ENCODE measurements at regions not wholly inside any gene's neighbourhood (a gene's known extent, or its start where the extent isn't known, plus 50 kb on each side); places are given as distances from the start of the nearest gene placed in this dataset.

- dilution Hi-C loops (cut with MboI; ENCODE audit: extremely low pct_ligation_motif_present, low sequenced_read_pairs) (no loop called here), intact Hi-C loops (cut with micrococcal nuclease) (no loop called here)
- ChIA-PET POLR2A (no interaction called here), CTCF (no interaction called here)
- no peaks in the 10 kb centered on the region for H3K79me2 ChIP-seq (ENCODE audit: control insufficient read depth, insufficient read depth, low read length)
- no peak overlapping the region for H2AFZ ChIP-seq (ENCODE audit: low read depth, low read length)
- FAIRE-seq (no peak), DNase-seq (ENCODE audit: low read depth, low spot score) (no peak)
- H3K4me1 ChIP-seq (ENCODE audit: control insufficient read depth, extremely low read depth, insufficient read depth, low read length) = peaks cover 12% of the 10 kb centered on the region
- TF ChIP-seq JUN (IDR thresholded peaks at IDR 0.05; ENCODE audit: borderline replicate concordance, insufficient read depth, insufficient read length, low read depth) (no peak), POLR2A (IDR thresholded peaks at IDR 0.05; ENCODE audit: low read depth, low read length) (no peak), EZH2 (IDR thresholded peaks at IDR 0.05; ENCODE audit: borderline replicate concordance, low read depth, low read length, severe bottlenecking) (no peak), GATA2 (IDR thresholded peaks at IDR 0.05; ENCODE audit: insufficient read depth, insufficient read length, low read depth, low read length) (no peak), MYC (IDR thresholded peaks at IDR 0.05; ENCODE audit: low read depth, low read length) (no peak), CTCF (IDR thresholded peaks at IDR 0.05; ENCODE audit: extremely low read depth in 1 of 2, insufficient read depth in 1 of 2, low read depth in 1 of 2, low read length in 2 of 2) (no peak), FOS (IDR thresholded peaks at IDR 0.05; ENCODE audit: borderline replicate concordance, insufficient read depth, low read length) (no peak), POLR2AphosphoS5 (IDR thresholded peaks at IDR 0.05; ENCODE audit: insufficient read depth, low read depth, low read length) (no peak)
- TF ChIP-seq, protein P1, sequence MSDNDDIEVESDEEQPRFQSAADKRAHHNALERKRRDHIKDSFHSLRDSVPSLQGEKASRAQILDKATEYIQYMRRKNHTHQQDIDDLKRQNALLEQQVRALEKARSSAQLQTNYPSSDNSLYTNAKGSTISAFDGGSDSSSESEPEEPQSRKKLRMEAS (IDR thresholded peaks at IDR 0.05; ENCODE audit: insufficient read depth, insufficient read length) = no peak
- no TSS peak for BruUV-seq (replicated peaks)
- H4K20me1 ChIP-seq (replicated peaks; ENCODE audit: control insufficient read depth, extremely low read depth, insufficient read depth, low read length) = no peaks in the 10 kb centered on the region
- no peak overlapping the region for H3K4me2 ChIP-seq (ENCODE audit: insufficient read depth, low read length)
- H3K9ac ChIP-seq (replicated peaks; ENCODE audit: extremely low read depth, insufficient read depth, low read length) = no peak overlapping the region
- H3K36me3 ChIP-seq (ENCODE audit: control insufficient read depth in 2 of 2, extremely low read depth in 1 of 2, insufficient read depth in 2 of 2, low read length in 2 of 2) = no peaks in the 10 kb centered on the region
- H3K27me3 ChIP-seq (ENCODE audit: control insufficient read depth in 2 of 2, insufficient read depth in 2 of 2, low read length in 2 of 2) = no peaks in the 10 kb centered on the region
- H3K4me3 ChIP-seq (replicated peaks in 1 of 3; ENCODE audit: insufficient read depth in 1 of 3, low read depth in 1 of 3, low read length in 3 of 3) = no peak overlapping the region
- no peaks in the 10 kb centered on the region for H3K9me1 ChIP-seq (replicated peaks; ENCODE audit: control insufficient read depth, extremely low read depth, insufficient read depth, low read length)
- H3K9me3 ChIP-seq (replicated peaks; ENCODE audit: control insufficient read depth, insufficient read depth, low read length) = no peaks in the 10 kb centered on the region
- H3K27ac ChIP-seq (ENCODE audit: insufficient read depth, low read depth, low read length) = no peak overlapping the region
Measured at GRCh38 chr5:68033029-68033428, 182.5 kb upstream of the PIK3R1 start.

All from endothelial cell of umbilical vein (primary cell).